ENCODE measurements at regions not wholly inside any gene's neighbourhood (a gene's known extent, or its start where the extent isn't known, plus 50 kb on each side); places are given as distances from the start of the nearest gene placed in this dataset.
A peak's percentile ranks its signal among the peaks of the same experiment; 100 is the strongest.

- intact Hi-C loops (cut with DNase I): no loop called here
- H3K36me3 ChIP-seq: no peaks in the 10 kb centered on the region
- H3K27ac ChIP-seq: no peak overlapping the region
- peaks cover 13% of the 10 kb centered on the region for H3K4me1 ChIP-seq
- TF ChIP-seq, protein P1, sequence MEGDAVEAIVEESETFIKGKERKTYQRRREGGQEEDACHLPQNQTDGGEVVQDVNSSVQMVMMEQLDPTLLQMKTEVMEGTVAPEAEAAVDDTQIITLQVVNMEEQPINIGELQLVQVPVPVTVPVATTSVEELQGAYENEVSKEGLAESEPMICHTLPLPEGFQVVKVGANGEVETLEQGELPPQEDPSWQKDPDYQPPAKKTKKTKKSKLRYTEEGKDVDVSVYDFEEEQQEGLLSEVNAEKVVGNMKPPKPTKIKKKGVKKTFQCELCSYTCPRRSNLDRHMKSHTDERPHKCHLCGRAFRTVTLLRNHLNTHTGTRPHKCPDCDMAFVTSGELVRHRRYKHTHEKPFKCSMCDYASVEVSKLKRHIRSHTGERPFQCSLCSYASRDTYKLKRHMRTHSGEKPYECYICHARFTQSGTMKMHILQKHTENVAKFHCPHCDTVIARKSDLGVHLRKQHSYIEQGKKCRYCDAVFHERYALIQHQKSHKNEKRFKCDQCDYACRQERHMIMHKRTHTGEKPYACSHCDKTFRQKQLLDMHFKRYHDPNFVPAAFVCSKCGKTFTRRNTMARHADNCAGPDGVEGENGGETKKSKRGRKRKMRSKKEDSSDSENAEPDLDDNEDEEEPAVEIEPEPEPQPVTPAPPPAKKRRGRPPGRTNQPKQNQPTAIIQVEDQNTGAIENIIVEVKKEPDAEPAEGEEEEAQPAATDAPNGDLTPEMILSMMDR (IDR thresholded peaks at IDR 0.05): no peak
- ATAC-seq (no peak), DNase-seq (no peak)
- H3K27me3 ChIP-seq (ENCODE audit: low read depth): no peaks in the 10 kb centered on the region
- no peak overlapping the region for H3K4me3 ChIP-seq
- H3K9me3 ChIP-seq: no peaks in the 10 kb centered on the region
Observed at GRCh38 chr18:78643981-78644380, 335.6 kb upstream of the SALL3 start.

DNA sequence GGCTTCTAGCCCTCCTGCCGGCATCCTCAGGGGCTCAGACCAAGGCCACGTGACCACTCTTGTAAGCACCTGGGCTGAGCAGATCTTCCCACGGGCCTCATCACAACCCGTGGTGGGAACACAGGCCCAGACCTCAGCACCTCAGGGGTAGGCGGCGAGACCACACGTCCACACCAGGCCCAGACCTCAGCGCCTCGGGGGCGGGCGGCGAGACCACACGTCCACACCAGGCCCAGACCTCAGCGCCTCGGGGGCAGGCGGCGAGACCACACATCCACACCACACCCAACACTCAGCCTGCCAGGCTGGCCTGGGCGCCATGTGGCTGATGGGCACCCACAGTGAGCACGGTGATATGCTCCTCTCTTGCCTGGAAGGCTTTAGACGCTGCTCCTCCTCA is 334.4 kb upstream of the SALL3 start:
- peaks cover 13% of the 10 kb centered on the region for H3K4me1 ChIP-seq
- DNase-seq (no peak), ATAC-seq (peak in 1 of 2 donors; percentile 33)
- intact Hi-C loops (cut with DNase I): no loop called here
- H3K36me3 ChIP-seq: no peaks in the 10 kb centered on the region
- H3K27ac ChIP-seq: no peak overlapping the region
- H3K9me3 ChIP-seq: no peaks in the 10 kb centered on the region
- TF ChIP-seq, protein P1 (IDR thresholded peaks at IDR 0.05): no peak
- no peaks in the 10 kb centered on the region for H3K27me3 ChIP-seq (ENCODE audit: low read depth)
- H3K4me3 ChIP-seq: no peak overlapping the region

- no peak overlapping the region for H3K4me3 ChIP-seq
- intact Hi-C loops (cut with DNase I): no loop called here
- H3K4me1 ChIP-seq: peaks cover 13% of the 10 kb centered on the region
- TF ChIP-seq, protein P1 (IDR thresholded peaks at IDR 0.05): no peak
- ATAC-seq: no peak
- H3K27me3 ChIP-seq (ENCODE audit: low read depth): no peaks in the 10 kb centered on the region
- H3K9me3 ChIP-seq: no peaks in the 10 kb centered on the region
- no peaks in the 10 kb centered on the region for H3K36me3 ChIP-seq
- no peak overlapping the region for H3K27ac ChIP-seq
- no peak for DNase-seq
Observed at GRCh38 chr18:78647018-78647417, 332.6 kb upstream of the SALL3 start.

DNA sequence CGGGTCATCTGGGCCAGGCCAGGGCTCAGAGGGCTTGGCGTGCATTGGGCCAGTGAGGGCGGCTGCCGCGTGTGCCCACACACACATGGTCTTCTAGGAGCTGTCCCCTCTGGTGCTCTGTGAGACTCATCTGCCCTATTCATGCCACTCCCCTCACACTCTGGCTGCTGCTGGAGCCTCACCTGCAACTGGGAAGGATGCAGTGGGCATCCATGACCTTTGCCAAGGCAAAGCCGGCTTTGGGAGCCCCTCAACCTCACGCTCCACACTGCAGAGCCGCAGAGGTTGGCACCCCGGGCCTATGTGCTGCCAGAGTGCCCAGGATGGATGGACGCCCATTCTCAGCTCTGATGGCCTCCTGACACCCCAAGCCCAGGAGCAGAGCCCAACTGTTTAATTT is 330.2 kb upstream of the SALL3 start:
- H3K9me3 ChIP-seq: no peaks in the 10 kb centered on the region
- ATAC-seq: peak in 1 of 2 donors; percentile 29
- no peak overlapping the region for H3K27ac ChIP-seq
- no peaks in the 10 kb centered on the region for H3K27me3 ChIP-seq (ENCODE audit: low read depth)
- H3K4me1 ChIP-seq: no peaks in the 10 kb centered on the region
- no peak for DNase-seq
- intact Hi-C loops (cut with DNase I): no loop called here
- no peak overlapping the region for H3K4me3 ChIP-seq
- TF ChIP-seq, protein P1 (IDR thresholded peaks at IDR 0.05): no peak
- H3K36me3 ChIP-seq: no peaks in the 10 kb centered on the region

DNA sequence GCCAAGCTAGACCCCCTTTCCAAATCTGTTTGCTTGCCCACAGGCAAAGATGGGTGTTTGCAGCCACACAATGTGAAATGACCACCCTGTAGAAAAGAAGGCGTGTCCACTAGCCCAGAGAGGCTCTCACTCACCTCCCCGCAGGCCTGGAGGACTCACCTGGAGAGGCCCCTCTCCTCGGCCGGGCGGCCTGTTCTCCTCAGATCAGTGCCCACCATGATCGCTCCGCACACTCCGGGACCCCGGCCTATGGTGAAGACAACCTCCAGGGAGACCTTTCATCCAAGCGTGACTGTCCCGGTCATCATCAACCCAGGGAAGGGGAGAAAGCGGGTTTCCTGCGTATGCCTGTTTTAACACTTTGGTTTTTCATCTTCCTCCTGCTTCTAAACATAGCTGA is 328.7 kb upstream of the SALL3 start:
- TF ChIP-seq, protein P1 (IDR thresholded peaks at IDR 0.05): no peak
- intact Hi-C loops (cut with DNase I): no loop called here
- ATAC-seq: no peak
- Histone ChIP-seq H3K36me3 (no peaks in the 10 kb centered on the region), H3K27me3 (ENCODE audit: low read depth) (no peaks in the 10 kb centered on the region), H3K27ac (no peak overlapping the region), H3K4me1 (no peaks in the 10 kb centered on the region), H3K9me3 (no peaks in the 10 kb centered on the region), H3K4me3 (no peak overlapping the region)
- no peak for DNase-seq

- ATAC-seq (no peak), DNase-seq (no peak)
- Histone ChIP-seq H3K27me3 (ENCODE audit: low read depth) (no peaks in the 10 kb centered on the region), H3K36me3 (no peaks in the 10 kb centered on the region), H3K4me3 (no peak overlapping the region), H3K9me3 (no peaks in the 10 kb centered on the region), H3K27ac (no peak overlapping the region), H3K4me1 (no peaks in the 10 kb centered on the region)
- TF ChIP-seq, protein P1 (IDR thresholded peaks at IDR 0.05): no peak
- intact Hi-C loops (cut with DNase I): no loop called here
Observed at GRCh38 chr18:78652001-78652545, 327.5 kb upstream of the SALL3 start.

All from lower lobe of right lung (tissue), 2 donors.